HepG2 (cell line): ENCODE measurements at regions not wholly inside any gene's neighbourhood (a gene's known extent, or its start where the extent isn't known, plus 50 kb on each side); places are given as distances from the start of the nearest gene placed in this dataset.

Experiments
- ATAC-seq: fragments of 200-7000 bp; cut with Tn5 transposase; 3 replicates; pipeline ENCODE4 v1.9.1; 2020; ENCODE audit warnings: mild to moderate bottlenecking, moderate library complexity
- BruUV-seq: library from RNA; stranded (reverse); fragments of 400-500 nt; replicated peaks from 2 replicates; lab custom pipeline; 2021; lab: Mats Ljungman, UMichigan
- CTCF ChIA-PET: fragments of 300-600 bp; formaldehyde crosslinking; extraction: SDS; loops from one replicate; lab custom pipeline; 2021; ENCODE audit warnings: low total read pairs, inconsistent platforms, low intra/inter-chr PET ratio; lab: Yijun Ruan, JAX
- POLR2A ChIA-PET: fragments of 350-600 bp; sonication (Branson Sonifier 250); formaldehyde crosslinking; loops from one replicate; lab custom pipeline; 2020; ENCODE audit warnings: antibody characterized with exemption, inconsistent platforms; lab: Yijun Ruan, JAX
- DNase-seq: peaks from one replicate; pipeline ENCODE4 v3.0.0-alpha.2; 2015; ENCODE audit warnings: low spot score
- FAIRE-seq: peaks from 3 replicates; lab custom pipeline; 2011; peaks lifted over from hg19 to GRCh38; lab: Jason Lieb, UNC
- H2AFZ ChIP-seq: one replicate; pipeline ENCODE4 v1.6.1; 2011; ENCODE audit warnings: low read length, inconsistent platforms
- H3K27ac ChIP-seq: fragments of 300-600 bp; 3 replicates; pipeline ENCODE4 v1.8.0; 2011; ENCODE audit warnings: mixed run types, mild to moderate bottlenecking, mixed read lengths, low read length, inconsistent platforms; ENCODE audit not compliant: insufficient read depth; ENCODE audit errors: extremely low read length
- H3K27me3 ChIP-seq, 2 experiments: fragments of 200-600 bp in 1 of 2; 2 replicates in 1 of 2; 3 replicates in 1 of 2; pipeline versions ENCODE4 v1.6.0 to v1.8.0; 2011; ENCODE audit warnings: low read length in 2 of 2, mild to moderate bottlenecking in 2 of 2, moderate library complexity in 2 of 2, inconsistent platforms in 1 of 2; ENCODE audit not compliant: insufficient read depth in 2 of 2, control insufficient read depth in 1 of 2
- H3K36me3 ChIP-seq, 2 experiments: fragments of 200-600 bp in 1 of 2; replicated peaks in 1 of 2; 2 replicates in 1 of 2; 3 replicates in 1 of 2; pipeline versions ENCODE4 v1.5.1 to v1.8.0; 2011; ENCODE audit warnings: low read length in 2 of 2, inconsistent platforms in 1 of 2; ENCODE audit not compliant: insufficient read depth in 2 of 2, control insufficient read depth in 1 of 2
- H3K4me1 ChIP-seq: 2 replicates; pipeline ENCODE4 v1.5.1; 2012; ENCODE audit warnings: low read length, inconsistent platforms; ENCODE audit not compliant: insufficient read depth
- H3K4me2 ChIP-seq: 2 replicates; pipeline ENCODE4 v1.6.0; 2011; ENCODE audit warnings: low read depth, low read length, inconsistent platforms
- H3K4me3 ChIP-seq, 3 experiments: fragments of 200-600 bp in 1 of 3; sonication (generic), shearing (Covaris generic) in 1 of 3; replicated peaks in 1 of 3; 2 replicates each; pipeline ENCODE4 v1.5.1; 2011 to 2016; ENCODE audit warnings: low read length in 3 of 3, inconsistent platforms in 2 of 3, low read depth in 2 of 3, mild to moderate bottlenecking in 2 of 3, control low read depth in 1 of 3, mixed read lengths in 1 of 3; ENCODE audit not compliant: insufficient read depth in 1 of 3
- H3K79me2 ChIP-seq: one replicate; pipeline ENCODE4 v1.6.1; 2011; ENCODE audit warnings: low read length, inconsistent platforms; ENCODE audit not compliant: insufficient read depth
- H3K9ac ChIP-seq: 2 replicates; pipeline ENCODE4 v1.6.0; 2011; ENCODE audit warnings: mild to moderate bottlenecking, low read depth, low read length, inconsistent platforms; ENCODE audit not compliant: insufficient read depth
- H3K9me3 ChIP-seq: 2 replicates; pipeline ENCODE4 v1.5.1; 2012; ENCODE audit warnings: mild to moderate bottlenecking, low read length
- H4K20me1 ChIP-seq: 2 replicates; pipeline ENCODE4 v1.6.0; 2011; ENCODE audit warnings: inconsistent platforms, mild to moderate bottlenecking, low read length, moderate library complexity; ENCODE audit not compliant: insufficient read depth
- DR1 ChIP-seq: sonication (generic); formaldehyde crosslinking; IDR thresholded peaks from 2 replicates; pipeline ENCODE4 v1.8.0; 2021; ENCODE audit warnings: mild to moderate bottlenecking, missing genetic modification reagents, inconsistent platforms
- MAFF ChIP-seq: IDR thresholded peaks from 2 replicates; pipeline ENCODE4 v1.6.1; 2011; ENCODE audit warnings: low read depth, low read length, improper control_type of control experiment
- MAFK ChIP-seq, 2 experiments: IDR thresholded peaks in 1 of 2; conservative IDR thresholded peaks in 1 of 2; 2 replicates each; pipeline ENCODE4 v1.6.1; 2011; ENCODE audit warnings: improper control_type of control experiment in 2 of 2, low read length in 2 of 2
- MAZ ChIP-seq, 2 experiments: sonication (generic) in 1 of 2; formaldehyde crosslinking in 1 of 2; IDR thresholded peaks; 2 replicates each; pipeline versions ENCODE4 v1.5.0 to v1.6.1; 2012 to 2020; ENCODE audit warnings: low read depth in 2 of 2, mild to moderate bottlenecking in 2 of 2, borderline replicate concordance in 1 of 2, improper control_type of control experiment in 1 of 2, low read length in 1 of 2, missing genetic modification reagents in 1 of 2, moderate library complexity in 1 of 2
- NONO ChIP-seq, 2 experiments: fragments of 450-650 bp in 1 of 2; sonication (generic) in 1 of 2; formaldehyde crosslinking in 1 of 2; IDR thresholded peaks in 1 of 2; conservative IDR thresholded peaks in 1 of 2; 2 replicates each; pipeline versions ENCODE4 v1.6.1 to v1.8.0; 2017 to 2022; ENCODE audit warnings: mild to moderate bottlenecking in 1 of 2, missing genetic modification reagents in 1 of 2, moderate library complexity in 1 of 2
- SNAI1 ChIP-seq: sonication (generic); formaldehyde crosslinking; IDR thresholded peaks from 2 replicates; pipeline ENCODE4 v1.5.0; 2020; ENCODE audit warnings: mild to moderate bottlenecking, missing genetic modification reagents, borderline replicate concordance
- SNRNP70 ChIP-seq: fragments of 200-400 bp; formaldehyde crosslinking; IDR thresholded peaks from 2 replicates; pipeline ENCODE4 v1.6.1; 2017; ENCODE audit warnings: mild to moderate bottlenecking, low read depth, low read length, moderate library complexity
- TEAD2 ChIP-seq: sonication (generic); formaldehyde crosslinking; IDR thresholded peaks from 2 replicates; pipeline ENCODE4 v1.9.0; 2021; ENCODE audit warnings: missing genetic modification reagents
- ZMYM2 ChIP-seq: sonication (generic); formaldehyde crosslinking; IDR thresholded peaks from 2 replicates; pipeline ENCODE4 v1.8.0; 2022; ENCODE audit warnings: mild to moderate bottlenecking, missing genetic modification reagents
- ZNF235 ChIP-seq: sonication (generic); formaldehyde crosslinking; IDR thresholded peaks from 2 replicates; pipeline ENCODE4 v1.8.1; 2023; ENCODE audit warnings: mild to moderate bottlenecking, missing genetic modification reagents, borderline replicate concordance
- ZNF343 ChIP-seq: sonication (generic); formaldehyde crosslinking; IDR thresholded peaks from 2 replicates; pipeline ENCODE4 v1.4.0; 2020; ENCODE audit warnings: mild to moderate bottlenecking, missing genetic modification reagents
- WGBS: methylation state at CpG from one replicate; pipeline ENCODE4 v1.1.6; 2017; ENCODE audit warnings: low lambda C conversion rate; 5-methylcytosine and 5-hydroxymethylcytosine counted together
- in situ Hi-C: cut with HindIII; loops from 2 replicates; pipeline ENCODE4 v1.10.0; 2017; ENCODE audit warnings: low pct_unique_long_range_greater_than_20kb; ENCODE audit not compliant: extremely low pct_ligation_motif_present
- intact Hi-C: fragments of 100-400 bp; cut with micrococcal nuclease; formaldehyde crosslinking; loops from one replicate; pipeline ENCODE4 v1.10.0; 2022; ENCODE audit not compliant: unreplicated experiment
- TF ChIP-seq, protein P1 (sequence below): sonication (generic); formaldehyde crosslinking; IDR thresholded peaks from 2 replicates; pipeline ENCODE4 v1.9.0; 2021; ENCODE audit warnings: missing genetic modification reagents, borderline replicate concordance
- TF ChIP-seq, protein P2 (sequence below): IDR thresholded peaks from 2 replicates; pipeline ENCODE4 v1.6.1; 2016; ENCODE audit warnings: low read depth

DNA sequence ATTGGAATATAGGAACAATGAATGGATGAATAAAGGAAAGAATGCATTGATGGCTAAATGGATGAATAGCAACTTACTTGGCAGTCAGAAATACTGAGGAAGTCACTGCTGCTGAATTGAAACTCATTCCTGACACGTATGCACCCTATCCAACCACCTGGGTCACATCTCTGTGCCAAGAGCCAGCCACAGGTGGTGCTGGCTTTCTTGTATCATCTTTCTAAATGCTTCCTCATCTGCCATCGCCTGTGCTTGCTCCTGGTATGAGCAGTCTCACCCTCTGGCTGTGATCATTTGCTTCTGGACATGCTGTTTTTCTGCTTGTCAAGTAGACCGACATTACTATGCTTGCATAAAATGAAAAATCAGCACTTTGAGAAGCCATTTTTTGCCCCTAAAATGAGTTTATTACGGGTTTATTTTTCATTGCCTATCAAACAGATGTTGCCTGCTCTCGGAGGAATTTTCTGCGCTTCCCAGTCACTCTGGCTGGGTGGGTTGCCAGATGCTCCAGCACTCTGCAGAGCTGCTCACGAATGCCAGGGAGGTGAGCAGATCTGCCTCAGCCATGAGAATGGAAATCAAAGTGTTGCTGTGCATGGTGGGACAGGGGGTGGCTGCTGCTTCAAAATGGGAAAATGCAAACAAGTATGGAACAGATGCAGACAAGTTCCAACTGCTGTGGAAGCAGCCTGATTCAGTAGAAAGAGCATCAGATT lies 1349.6 kb upstream of the CDH8 start:
- 15% methylated on average over 7 of the region's 7 CpGs for WGBS
- in situ Hi-C loops: no loop called here
- no peaks in the 10 kb centered on the region for H3K36me3 ChIP-seq
- DNase-seq: no peak
- H3K4me2 ChIP-seq: no peak overlapping the region
- H4K20me1 ChIP-seq: no peaks in the 10 kb centered on the region
- no peaks in the 10 kb centered on the region for H3K9me3 ChIP-seq
- intact Hi-C loops: no loop called here
- FAIRE-seq: no peak
- no peaks in the 10 kb centered on the region for H3K4me1 ChIP-seq
- POLR2A ChIA-PET: no interaction called here
- H3K9ac ChIP-seq: no peak overlapping the region
- H2AFZ ChIP-seq: no peak overlapping the region
- CTCF ChIA-PET: no interaction called here
- H3K27ac ChIP-seq: no peak overlapping the region
- ATAC-seq: no peak
- TF ChIP-seq MAFF (0 out of 2 replicates have a peak, but pooled peaks have one; percentile 12), MAFK (conservative IDR thresholded peaks at IDR 0.05 in 1 of 2, IDR thresholded peaks at IDR 0.05 in 1 of 2; ENCODE audit: low read length in 2 of 2) (peak; percentile 5 to 16; a peak in 1 of 4 replicates), MAZ (IDR thresholded peaks at IDR 0.05; ENCODE audit: borderline replicate concordance, low read depth, low read length) (no peak), MAZ (CRISPR knock-in tag; IDR thresholded peaks at IDR 0.05; ENCODE audit: low read depth) (no peak), ZMYM2 (CRISPR knock-in tag) (no peak)
- TF ChIP-seq, protein P1, sequence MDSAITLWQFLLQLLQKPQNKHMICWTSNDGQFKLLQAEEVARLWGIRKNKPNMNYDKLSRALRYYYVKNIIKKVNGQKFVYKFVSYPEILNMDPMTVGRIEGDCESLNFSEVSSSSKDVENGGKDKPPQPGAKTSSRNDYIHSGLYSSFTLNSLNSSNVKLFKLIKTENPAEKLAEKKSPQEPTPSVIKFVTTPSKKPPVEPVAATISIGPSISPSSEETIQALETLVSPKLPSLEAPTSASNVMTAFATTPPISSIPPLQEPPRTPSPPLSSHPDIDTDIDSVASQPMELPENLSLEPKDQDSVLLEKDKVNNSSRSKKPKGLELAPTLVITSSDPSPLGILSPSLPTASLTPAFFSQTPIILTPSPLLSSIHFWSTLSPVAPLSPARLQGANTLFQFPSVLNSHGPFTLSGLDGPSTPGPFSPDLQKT: no peak
- no peaks in the 10 kb centered on the region for H3K27me3 ChIP-seq
- BruUV-seq: no TSS peak
- H3K79me2 ChIP-seq: no peaks in the 10 kb centered on the region
- no peak overlapping the region for H3K4me3 ChIP-seq

- H3K9me3 ChIP-seq: peaks cover 30% of the 10 kb centered on the region; the same call in 1 of the 2 replicates
- TF ChIP-seq NONO (IDR thresholded peaks at IDR 0.05): no peak
- TF ChIP-seq NONO (CRISPR knock-in tag; conservative IDR thresholded peaks at IDR 0.05): no peak
- no peak for TF ChIP-seq ZNF235 (CRISPR knock-in tag)
- no peak for TF ChIP-seq ZNF343
- no peak for TF ChIP-seq DR1 (CRISPR knock-in tag)
- TF ChIP-seq SNAI1 (CRISPR knock-in tag): no peak
- no peak for TF ChIP-seq TEAD2 (CRISPR knock-in tag)
- no peak for TF ChIP-seq SNRNP70
- TF ChIP-seq, protein P2, sequence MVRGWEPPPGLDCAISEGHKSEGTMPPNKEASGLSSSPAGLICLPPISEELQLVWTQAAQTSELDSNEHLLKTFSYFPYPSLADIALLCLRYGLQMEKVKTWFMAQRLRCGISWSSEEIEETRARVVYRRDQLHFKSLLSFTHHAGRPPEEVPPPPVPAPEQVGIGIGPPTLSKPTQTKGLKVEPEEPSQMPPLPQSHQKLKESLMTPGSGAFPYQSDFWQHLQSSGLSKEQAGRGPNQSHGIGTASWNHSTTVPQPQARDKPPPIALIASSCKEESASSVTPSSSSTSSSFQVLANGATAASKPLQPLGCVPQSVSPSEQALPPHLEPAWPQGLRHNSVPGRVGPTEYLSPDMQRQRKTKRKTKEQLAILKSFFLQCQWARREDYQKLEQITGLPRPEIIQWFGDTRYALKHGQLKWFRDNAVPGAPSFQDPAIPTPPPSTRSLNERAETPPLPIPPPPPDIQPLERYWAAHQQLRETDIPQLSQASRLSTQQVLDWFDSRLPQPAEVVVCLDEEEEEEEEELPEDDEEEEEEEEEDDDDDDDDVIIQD (CRISPR knock-in tag): no peak
- in situ Hi-C loops: loop anchor here (25.0 kb wide), 1 partner anchor 1739 kb away; the partner anchor contains the start of gene CDH11
- H3K27me3 ChIP-seq: no peaks in the 10 kb centered on the region; a peak in 1 of 5 replicates
- no peak overlapping the region for H3K4me2 ChIP-seq
- no peak for FAIRE-seq
- POLR2A ChIA-PET: no interaction called here
- no TSS peak for BruUV-seq
- no peaks in the 10 kb centered on the region for H3K79me2 ChIP-seq
- CTCF ChIA-PET: no interaction called here
- no peak for DNase-seq
- H2AFZ ChIP-seq: no peak overlapping the region
- WGBS: 3% methylated on average over 1 of the region's 1 CpG
- intact Hi-C loops: no loop called here
- H3K36me3 ChIP-seq: no peaks in the 10 kb centered on the region
- no peaks in the 10 kb centered on the region for H4K20me1 ChIP-seq
- ATAC-seq: no peak
- H3K4me1 ChIP-seq: no peaks in the 10 kb centered on the region
- no peak overlapping the region for H3K9ac ChIP-seq
- no peak overlapping the region for H3K4me3 ChIP-seq
- no peak overlapping the region for H3K27ac ChIP-seq
These were observed 1337.5 kb upstream of the CDH8 start for GRCh38 chr16:63373744-63374143.
